Spinal cord (tissue), 9 donors: ENCODE measurements at regions not wholly inside any gene's neighbourhood (a gene's known extent, or its start where the extent isn't known, plus 50 kb on each side); places are given as distances from the start of the nearest gene placed in this dataset.

Source experiments
- DNase-seq, 6 donors: peaks; one replicate each; pipeline versions ENCODE4 v3.0.0 to v3.0.0-alpha.2; 2013 to 2015; ENCODE audit warnings: low spot score in 6 of 6, low read depth in 4 of 6
- H3K27ac ChIP-seq: one replicate; pipeline ENCODE4 v1.5.1; 2013; ENCODE audit warnings: low read depth, low read length, control low read depth
- H3K27me3 ChIP-seq: one replicate; pipeline ENCODE4 v1.6.1; 2013; ENCODE audit warnings: low read length; ENCODE audit not compliant: control insufficient read depth, insufficient read depth
- H3K36me3 ChIP-seq: one replicate; pipeline ENCODE4 v1.6.1; 2013; ENCODE audit warnings: low read length; ENCODE audit not compliant: control insufficient read depth, insufficient read depth
- H3K4me1 ChIP-seq: one replicate; pipeline ENCODE4 v1.6.1; 2013; ENCODE audit warnings: low read length; ENCODE audit not compliant: control insufficient read depth, insufficient read depth
- H3K4me3 ChIP-seq: one replicate; pipeline ENCODE4 v1.5.1; 2013; ENCODE audit warnings: low read depth, low read length, control low read depth
- H3K9me3 ChIP-seq: one replicate; pipeline ENCODE4 v1.6.1; 2013; ENCODE audit warnings: low read length; ENCODE audit not compliant: control insufficient read depth, insufficient read depth
- WGBS: methylation state at CpG from one replicate; pipeline ENCODE4 v1.1.5; 2013; ENCODE audit warnings: missing lambda C conversion rate; ENCODE audit not compliant: insufficient coverage; 5-methylcytosine and 5-hydroxymethylcytosine counted together
- donor health status: healthy.

DNA sequence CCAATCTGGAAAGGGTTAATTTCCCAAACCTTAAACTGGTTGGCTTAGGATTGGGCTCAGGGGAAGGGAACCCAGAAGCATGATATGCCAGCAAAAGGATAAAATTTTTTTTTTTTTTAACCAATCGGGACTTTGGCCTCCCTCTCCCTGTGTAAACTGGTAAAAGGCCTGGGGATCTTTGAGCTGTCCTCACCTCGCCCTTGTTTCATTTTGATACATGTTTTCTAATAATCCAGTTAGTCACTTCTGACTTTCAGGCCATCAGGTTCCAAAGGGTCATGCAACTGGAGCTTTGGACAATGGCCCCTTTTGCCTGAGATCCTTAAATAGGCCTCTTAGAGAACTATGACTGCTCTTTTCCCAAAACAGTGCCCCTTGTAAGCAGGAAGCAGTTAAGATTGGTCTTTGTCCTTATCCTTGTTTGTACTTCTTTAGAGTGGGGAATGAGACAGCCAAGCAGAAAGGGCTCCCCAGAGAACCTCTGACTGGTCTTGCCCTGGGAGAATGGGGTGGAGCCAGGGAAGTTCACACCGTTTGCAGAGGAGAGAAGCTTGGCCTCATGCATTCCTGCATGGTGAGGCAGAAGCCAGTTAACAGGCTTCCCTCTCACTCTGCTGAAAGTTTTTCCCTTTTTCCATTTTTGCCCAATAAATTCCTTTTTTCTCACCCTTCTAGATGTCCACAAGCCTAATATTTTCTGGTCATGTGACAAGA, 424.2 kb upstream of the CNTNAP2 start:
- no peaks in the 10 kb centered on the region for H3K36me3 ChIP-seq
- no peak overlapping the region for H3K27ac ChIP-seq
- no peaks in the 10 kb centered on the region for H3K9me3 ChIP-seq
- no peak for DNase-seq
- no peaks in the 10 kb centered on the region for H3K4me1 ChIP-seq
- H3K4me3 ChIP-seq: no peak overlapping the region
- WGBS: 83% methylated on average over 1 of the region's 3 CpGs
- no peaks in the 10 kb centered on the region for H3K27me3 ChIP-seq

- 100% methylated on average over 1 of the region's 5 CpGs for WGBS
- H3K36me3 ChIP-seq: no peaks in the 10 kb centered on the region
- H3K27ac ChIP-seq: no peak overlapping the region
- no peaks in the 10 kb centered on the region for H3K9me3 ChIP-seq
- H3K27me3 ChIP-seq: no peaks in the 10 kb centered on the region
- DNase-seq: no peak
- H3K4me1 ChIP-seq: no peaks in the 10 kb centered on the region
- H3K4me3 ChIP-seq: no peak overlapping the region
Observed at GRCh38 chr7:145691377-145691914, 425.2 kb upstream of the CNTNAP2 start.

GRCh38 chr7:145681646-145682045, 435.0 kb upstream of the CNTNAP2 start:
- no peaks in the 10 kb centered on the region for H3K9me3 ChIP-seq
- H3K27ac ChIP-seq: no peak overlapping the region
- H3K4me1 ChIP-seq: no peaks in the 10 kb centered on the region
- DNase-seq: no peak
- no CpG with 5 or more reads among the region's 3 CpGs for WGBS
- H3K4me3 ChIP-seq: no peak overlapping the region
- no peaks in the 10 kb centered on the region for H3K27me3 ChIP-seq
- H3K36me3 ChIP-seq: no peaks in the 10 kb centered on the region

DNA sequence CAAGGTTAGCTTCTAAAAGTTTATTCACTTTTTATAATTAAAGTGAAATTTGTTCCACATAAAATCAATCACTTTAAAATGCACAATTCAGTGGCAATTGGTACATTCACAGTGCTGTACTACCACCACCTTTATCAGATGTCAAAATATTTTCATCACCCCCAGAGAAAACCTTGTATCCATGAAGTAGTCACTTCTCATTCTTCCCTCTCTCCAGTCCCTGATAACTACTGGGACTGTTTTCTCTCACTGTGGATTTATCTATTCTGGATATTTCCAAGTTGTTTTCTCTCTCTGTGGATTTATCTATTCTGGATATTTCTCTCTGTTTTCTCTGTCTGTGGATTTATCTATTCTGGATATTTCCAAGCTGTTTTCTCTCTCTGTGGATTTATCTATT, 435.4 kb upstream of the CNTNAP2 start:
- H3K9me3 ChIP-seq: no peaks in the 10 kb centered on the region
- H3K4me3 ChIP-seq: no peak overlapping the region
- no peaks in the 10 kb centered on the region for H3K27me3 ChIP-seq
- H3K27ac ChIP-seq: no peak overlapping the region
- H3K4me1 ChIP-seq: no peaks in the 10 kb centered on the region
- no peaks in the 10 kb centered on the region for H3K36me3 ChIP-seq
- no peak for DNase-seq

GRCh38 chr7:145665499-145666258, 450.9 kb upstream of the CNTNAP2 start:
- H3K36me3 ChIP-seq: no peaks in the 10 kb centered on the region
- DNase-seq: no peak

GRCh38 chr7:145655666-145656065, 460.9 kb upstream of the CNTNAP2 start:
- no peaks in the 10 kb centered on the region for H3K4me1 ChIP-seq
- no CpG with 5 or more reads among the region's 1 CpG for WGBS
- no peak overlapping the region for H3K27ac ChIP-seq
- H3K36me3 ChIP-seq: no peaks in the 10 kb centered on the region
- no peaks in the 10 kb centered on the region for H3K9me3 ChIP-seq
- H3K4me3 ChIP-seq: no peak overlapping the region
- no peak for DNase-seq
- no peaks in the 10 kb centered on the region for H3K27me3 ChIP-seq

More at GRCh38 chr7:145665499-145666258, 450.9 kb upstream of the CNTNAP2 start:
- 78% methylated on average over 2 of the region's 3 CpGs for WGBS
- Histone ChIP-seq H3K27ac (no peak overlapping the region), H3K4me1 (no peaks in the 10 kb centered on the region), H3K27me3 (no peaks in the 10 kb centered on the region), H3K4me3 (no peak overlapping the region), H3K9me3 (no peaks in the 10 kb centered on the region)

- no peak overlapping the region for H3K27ac ChIP-seq
- no peaks in the 10 kb centered on the region for H3K27me3 ChIP-seq
- WGBS: 88% methylated on average over 6 of the region's 6 CpGs
- H3K4me1 ChIP-seq: no peaks in the 10 kb centered on the region
- no peaks in the 10 kb centered on the region for H3K36me3 ChIP-seq
- H3K9me3 ChIP-seq: no peaks in the 10 kb centered on the region
- H3K4me3 ChIP-seq: no peak overlapping the region
- no peak for DNase-seq
Observed at GRCh38 chr7:145645135-145645515, 471.5 kb upstream of the CNTNAP2 start.

DNA sequence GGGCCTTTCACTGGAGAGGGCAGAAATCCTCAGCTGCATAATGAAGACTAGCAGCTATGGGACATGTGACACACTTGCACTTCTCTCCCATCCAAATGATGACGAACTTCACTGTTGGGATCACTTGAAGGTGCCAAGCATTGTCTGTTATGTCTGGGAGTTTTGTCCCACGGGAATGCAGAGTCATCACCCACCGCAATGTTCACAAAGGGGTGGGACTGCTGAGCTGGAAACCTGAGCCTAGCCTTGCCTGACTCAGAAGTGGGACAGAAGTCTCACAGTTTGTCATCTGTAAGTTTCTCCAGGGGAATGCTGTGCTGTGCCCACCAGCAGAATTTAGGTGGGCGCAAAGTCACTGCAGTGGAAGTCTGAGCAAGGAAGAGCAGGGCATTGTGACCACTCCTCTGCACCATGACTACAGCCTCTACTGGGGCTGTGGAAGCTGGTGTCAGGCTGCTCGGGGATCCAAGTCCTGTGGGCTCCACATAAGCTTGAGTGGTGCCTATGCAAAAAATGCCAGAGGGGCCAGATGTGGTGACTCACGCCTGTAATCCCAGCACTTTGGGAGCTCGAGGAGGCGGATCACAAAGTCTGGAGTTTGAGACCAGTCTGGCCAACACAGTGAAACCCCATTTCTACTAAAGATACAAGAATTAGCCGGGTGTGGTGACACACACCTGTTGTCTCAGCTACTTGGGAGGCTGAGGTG, 472.0 kb upstream of the CNTNAP2 start:
- Histone ChIP-seq H3K27ac (no peak overlapping the region), H3K36me3 (no peaks in the 10 kb centered on the region), H3K27me3 (no peaks in the 10 kb centered on the region), H3K4me3 (no peak overlapping the region), H3K9me3 (no peaks in the 10 kb centered on the region), H3K4me1 (no peaks in the 10 kb centered on the region)
- WGBS: 89% methylated on average over 9 of the region's 9 CpGs
- no peak for DNase-seq

DNA sequence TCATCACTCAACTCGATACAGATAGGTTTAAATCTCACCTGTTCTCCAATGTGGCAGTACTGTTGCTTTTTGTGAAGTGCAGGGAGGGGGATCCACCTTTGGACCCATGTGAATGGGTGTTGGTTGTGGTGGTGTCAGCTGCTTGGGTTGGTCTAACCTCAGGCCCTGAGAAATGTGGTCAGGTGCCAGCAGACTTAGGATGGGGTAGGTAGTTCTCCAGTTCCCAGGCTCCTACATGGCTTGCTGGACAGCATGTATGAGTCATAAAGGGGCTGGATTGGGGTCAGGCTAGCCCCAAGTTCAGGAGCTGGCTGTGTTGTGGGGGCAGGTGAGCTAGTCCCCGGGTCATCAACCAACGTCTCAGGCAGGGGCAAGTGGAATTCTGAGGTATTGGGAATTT, 472.6 kb upstream of the CNTNAP2 start:
- 77% methylated on average over 2 of the region's 3 CpGs for WGBS
- no peaks in the 10 kb centered on the region for H3K4me1 ChIP-seq

More for the DNA sequence above, 472.6 kb upstream of the CNTNAP2 start:
- Histone ChIP-seq H3K9me3 (no peaks in the 10 kb centered on the region), H3K27me3 (no peaks in the 10 kb centered on the region), H3K4me3 (no peak overlapping the region), H3K36me3 (no peaks in the 10 kb centered on the region), H3K27ac (no peak overlapping the region)
- DNase-seq: no peak
